ENCODE measurements at regions not wholly inside any gene's neighbourhood (a gene's known extent, or its start where the extent isn't known, plus 50 kb on each side); places are given as distances from the start of the nearest gene placed in this dataset.
A peak's percentile ranks its signal among the peaks of the same experiment; 100 is the strongest.

- Histone ChIP-seq H3K4me1 (no peaks in the 10 kb centered on the region), H3K27ac (no peak overlapping the region), H3K4me2 (no peak overlapping the region), H3K4me3 (no peak overlapping the region), H3K9me3 (no peaks in the 10 kb centered on the region)
- ATAC-seq (no peak), DNase-seq (ENCODE audit: low read depth in 1 of 2, low spot score in 1 of 2) (peak in 1 of 2 experiments; percentile 2), FAIRE-seq (no peak)
- POLR2A ChIA-PET, result no interaction called here
- TF ChIP-seq NR3C1 (IDR thresholded peaks at IDR 0.05) (no peak), BCL3 (IDR thresholded peaks at IDR 0.05) (no peak), ATOH8 (CRISPR knock-in tag; IDR thresholded peaks at IDR 0.05; ENCODE audit: low read depth) (no peak), EHMT2 (IDR thresholded peaks at IDR 0.05; ENCODE audit: low read depth) (no peak), ZNF302 (CRISPR knock-in tag; IDR thresholded peaks at IDR 0.05) (no peak), CBX8 (IDR thresholded peaks at IDR 0.05) (no peak), ZFP36 (IDR thresholded peaks at IDR 0.05; ENCODE audit: borderline replicate concordance, partially characterized antibody) (no peak)
- 4% methylated on average over 2 of the region's 2 CpGs for WGBS (ENCODE audit: missing lambda C conversion rate)
- CTCF ChIA-PET, result no interaction called here
Measured at GRCh38 chr5:24161559-24161958, 483.2 kb downstream of the CDH10 start.

GRCh38 chr5:24162343-24162742, 482.4 kb downstream of the CDH10 start:
- ChIA-PET POLR2A (no interaction called here), CTCF (no interaction called here)
- H3K4me2 ChIP-seq, result no peak overlapping the region
- no peaks in the 10 kb centered on the region for H3K9me3 ChIP-seq
- DNase-seq (ENCODE audit: low read depth in 1 of 2, low spot score in 1 of 2) (no peak), FAIRE-seq (no peak), ATAC-seq (no peak)
- no peaks in the 10 kb centered on the region for H3K4me1 ChIP-seq
- H3K27ac ChIP-seq, result no peak overlapping the region
- no peak overlapping the region for H3K4me3 ChIP-seq
- TF ChIP-seq, protein P1, sequence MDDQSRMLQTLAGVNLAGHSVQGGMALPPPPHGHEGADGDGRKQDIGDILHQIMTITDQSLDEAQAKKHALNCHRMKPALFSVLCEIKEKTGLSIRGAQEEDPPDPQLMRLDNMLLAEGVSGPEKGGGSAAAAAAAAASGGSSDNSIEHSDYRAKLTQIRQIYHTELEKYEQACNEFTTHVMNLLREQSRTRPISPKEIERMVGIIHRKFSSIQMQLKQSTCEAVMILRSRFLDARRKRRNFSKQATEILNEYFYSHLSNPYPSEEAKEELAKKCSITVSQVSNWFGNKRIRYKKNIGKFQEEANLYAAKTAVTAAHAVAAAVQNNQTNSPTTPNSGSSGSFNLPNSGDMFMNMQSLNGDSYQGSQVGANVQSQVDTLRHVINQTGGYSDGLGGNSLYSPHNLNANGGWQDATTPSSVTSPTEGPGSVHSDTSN (IDR thresholded peaks at IDR 0.05), result no peak
- TF ChIP-seq, protein P2, sequence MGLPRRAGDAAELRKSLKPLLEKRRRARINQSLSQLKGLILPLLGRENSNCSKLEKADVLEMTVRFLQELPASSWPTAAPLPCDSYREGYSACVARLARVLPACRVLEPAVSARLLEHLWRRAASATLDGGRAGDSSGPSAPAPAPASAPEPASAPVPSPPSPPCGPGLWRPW (IDR thresholded peaks at IDR 0.05), result no peak
- TF ChIP-seq ELK1 (IDR thresholded peaks at IDR 0.05; ENCODE audit: low read depth, low read length) (no peak), PHF8 (IDR thresholded peaks at IDR 0.05; ENCODE audit: borderline replicate concordance, low read depth) (no peak), RNF2 (IDR thresholded peaks at IDR 0.05; ENCODE audit: borderline replicate concordance, low read depth) (no peak), ATOH8 (CRISPR knock-in tag; IDR thresholded peaks at IDR 0.05; ENCODE audit: low read depth) (no peak)

GRCh38 chr5:24163091-24163490, 481.7 kb downstream of the CDH10 start:
- ATAC-seq (no peak), DNase-seq (ENCODE audit: low read depth in 1 of 2, low spot score in 1 of 2) (peak; percentile 5 to 23), FAIRE-seq (no peak)
- Histone ChIP-seq H3K4me1 (no peaks in the 10 kb centered on the region), H3K4me3 (no peak overlapping the region), H3K4me2 (0 out of 3 replicates have a peak overlapping the region, but pooled peaks have one; percentile 4), H3K9me3 (no peaks in the 10 kb centered on the region), H3K27ac (no peak overlapping the region)
- CTCF ChIA-PET, result no interaction called here
- POLR2A ChIA-PET, result no interaction called here
- 0% methylated on average over 2 of the region's 2 CpGs for WGBS (ENCODE audit: missing lambda C conversion rate)
- no peak for TF ChIP-seq EHF (CRISPR knock-in tag; IDR thresholded peaks at IDR 0.05)
- no peak for TF ChIP-seq JUN (IDR thresholded peaks at IDR 0.05)
- no peak for TF ChIP-seq PHF8 (IDR thresholded peaks at IDR 0.05; ENCODE audit: borderline replicate concordance, low read depth)
- no peak for TF ChIP-seq CBX2 (IDR thresholded peaks at IDR 0.05; ENCODE audit: borderline replicate concordance, low read depth)
- no peak for TF ChIP-seq RFX5 (IDR thresholded peaks at IDR 0.05)
- no peak for TF ChIP-seq JUNB (IDR thresholded peaks at IDR 0.05)
- TF ChIP-seq, protein P2 (IDR thresholded peaks at IDR 0.05), result no peak
- TF ChIP-seq, protein P3, sequence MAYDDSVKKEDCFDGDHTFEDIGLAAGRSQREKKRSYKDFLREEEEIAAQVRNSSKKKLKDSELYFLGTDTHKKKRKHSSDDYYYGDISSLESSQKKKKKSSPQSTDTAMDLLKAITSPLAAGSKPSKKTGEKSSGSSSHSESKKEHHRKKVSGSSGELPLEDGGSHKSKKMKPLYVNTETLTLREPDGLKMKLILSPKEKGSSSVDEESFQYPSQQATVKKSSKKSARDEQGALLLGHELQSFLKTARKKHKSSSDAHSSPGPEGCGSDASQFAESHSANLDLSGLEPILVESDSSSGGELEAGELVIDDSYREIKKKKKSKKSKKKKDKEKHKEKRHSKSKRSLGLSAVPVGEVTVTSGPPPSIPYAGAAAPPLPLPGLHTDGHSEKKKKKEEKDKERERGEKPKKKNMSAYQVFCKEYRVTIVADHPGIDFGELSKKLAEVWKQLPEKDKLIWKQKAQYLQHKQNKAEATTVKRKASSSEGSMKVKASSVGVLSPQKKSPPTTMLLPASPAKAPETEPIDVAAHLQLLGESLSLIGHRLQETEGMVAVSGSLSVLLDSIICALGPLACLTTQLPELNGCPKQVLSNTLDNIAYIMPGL (CRISPR knock-in tag; IDR thresholded peaks at IDR 0.05; ENCODE audit: borderline replicate concordance), result no peak
- TF ChIP-seq, protein P4, sequence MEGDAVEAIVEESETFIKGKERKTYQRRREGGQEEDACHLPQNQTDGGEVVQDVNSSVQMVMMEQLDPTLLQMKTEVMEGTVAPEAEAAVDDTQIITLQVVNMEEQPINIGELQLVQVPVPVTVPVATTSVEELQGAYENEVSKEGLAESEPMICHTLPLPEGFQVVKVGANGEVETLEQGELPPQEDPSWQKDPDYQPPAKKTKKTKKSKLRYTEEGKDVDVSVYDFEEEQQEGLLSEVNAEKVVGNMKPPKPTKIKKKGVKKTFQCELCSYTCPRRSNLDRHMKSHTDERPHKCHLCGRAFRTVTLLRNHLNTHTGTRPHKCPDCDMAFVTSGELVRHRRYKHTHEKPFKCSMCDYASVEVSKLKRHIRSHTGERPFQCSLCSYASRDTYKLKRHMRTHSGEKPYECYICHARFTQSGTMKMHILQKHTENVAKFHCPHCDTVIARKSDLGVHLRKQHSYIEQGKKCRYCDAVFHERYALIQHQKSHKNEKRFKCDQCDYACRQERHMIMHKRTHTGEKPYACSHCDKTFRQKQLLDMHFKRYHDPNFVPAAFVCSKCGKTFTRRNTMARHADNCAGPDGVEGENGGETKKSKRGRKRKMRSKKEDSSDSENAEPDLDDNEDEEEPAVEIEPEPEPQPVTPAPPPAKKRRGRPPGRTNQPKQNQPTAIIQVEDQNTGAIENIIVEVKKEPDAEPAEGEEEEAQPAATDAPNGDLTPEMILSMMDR (IDR thresholded peaks at IDR 0.05), result no peak
- TF ChIP-seq, protein P5, sequence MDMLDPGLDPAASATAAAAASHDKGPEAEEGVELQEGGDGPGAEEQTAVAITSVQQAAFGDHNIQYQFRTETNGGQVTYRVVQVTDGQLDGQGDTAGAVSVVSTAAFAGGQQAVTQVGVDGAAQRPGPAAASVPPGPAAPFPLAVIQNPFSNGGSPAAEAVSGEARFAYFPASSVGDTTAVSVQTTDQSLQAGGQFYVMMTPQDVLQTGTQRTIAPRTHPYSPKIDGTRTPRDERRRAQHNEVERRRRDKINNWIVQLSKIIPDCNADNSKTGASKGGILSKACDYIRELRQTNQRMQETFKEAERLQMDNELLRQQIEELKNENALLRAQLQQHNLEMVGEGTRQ (IDR thresholded peaks at IDR 0.05), result no peak
- no peak for TF ChIP-seq SMC3 (IDR thresholded peaks at IDR 0.05)
- no peak for TF ChIP-seq NPAS2 (CRISPR knock-in tag; IDR thresholded peaks at IDR 0.05; ENCODE audit: borderline replicate concordance)
